SK-N-SH treated with all-trans-retinoic acid at 6 μM for 48 hours (cell line): ENCODE measurements at regions not wholly inside any gene's neighbourhood (a gene's known extent, or its start where the extent isn't known, plus 50 kb on each side); places are given as distances from the start of the nearest gene placed in this dataset.

Experiments used
- GLIS3 ChIP-seq: fragments of 250-450 bp; sonication (Bioruptor Pico); IDR thresholded peaks from 2 replicates; pipeline ENCODE4 v1.5.0; 2020; ENCODE audit warnings: mild to moderate bottlenecking, moderate library complexity
- ISL1 ChIP-seq: fragments of 250-450 bp; sonication (Bioruptor Pico); IDR thresholded peaks from 2 replicates; pipeline ENCODE4 v2.1.2; 2022; ENCODE audit warnings: mild to moderate bottlenecking, moderate library complexity
- SNAI2 ChIP-seq: fragments of 250-450 bp; sonication (Bioruptor Pico); IDR thresholded peaks from 2 replicates; pipeline ENCODE4 v1.5.0; 2020; ENCODE audit warnings: mild to moderate bottlenecking, moderate library complexity
- ZFP30 ChIP-seq: fragments of 450-650 bp; formaldehyde crosslinking; IDR thresholded peaks from 2 replicates; pipeline ENCODE4 v1.5.0; 2022; ENCODE audit warnings: mild to moderate bottlenecking, moderate library complexity
- ZNF565 ChIP-seq: fragments of 450-650 bp; formaldehyde crosslinking; conservative IDR thresholded peaks from 2 replicates; pipeline ENCODE4 v1.5.0; 2020; ENCODE audit warnings: low read depth, mild to moderate bottlenecking, moderate library complexity
- TF ChIP-seq, protein P1 (sequence below): fragments of 250-450 bp; sonication (Bioruptor Pico); IDR thresholded peaks from 2 replicates; pipeline ENCODE4 v1.8.0; 2020; ENCODE audit warnings: mild to moderate bottlenecking, moderate library complexity, borderline replicate concordance
- TF ChIP-seq, protein P2 (sequence below): fragments of 250-450 bp; sonication (Bioruptor Pico); IDR thresholded peaks from 2 replicates; pipeline ENCODE4 v1.8.0; 2021; ENCODE audit warnings: low read depth, mild to moderate bottlenecking, moderate library complexity, borderline replicate concordance
- TF ChIP-seq, protein P3 (sequence below): fragments of 250-450 bp; sonication (Bioruptor Pico); IDR thresholded peaks from 2 replicates; pipeline ENCODE4 v1.5.0; 2020; ENCODE audit warnings: mild to moderate bottlenecking, moderate library complexity

DNA sequence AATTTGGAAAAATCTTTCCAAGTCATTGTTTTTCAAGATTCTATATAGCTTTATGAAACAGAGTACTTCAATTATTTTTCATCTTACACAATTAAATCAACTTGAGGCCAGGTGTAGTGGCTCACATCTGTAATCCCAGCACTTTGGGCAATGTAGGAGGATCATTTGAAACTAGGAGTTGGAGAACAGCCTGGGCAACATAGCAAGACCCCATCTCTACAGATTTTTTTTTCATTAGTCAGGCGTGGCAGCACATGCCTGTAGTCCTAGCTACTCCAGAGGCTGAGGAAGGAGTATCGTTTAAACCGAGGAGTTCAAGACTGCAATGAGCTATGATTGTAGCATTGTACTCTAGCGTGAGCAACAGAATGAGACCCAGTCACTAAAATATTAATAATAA, 72.9 kb downstream of the BMP4 start:
- TF ChIP-seq, protein P1, sequence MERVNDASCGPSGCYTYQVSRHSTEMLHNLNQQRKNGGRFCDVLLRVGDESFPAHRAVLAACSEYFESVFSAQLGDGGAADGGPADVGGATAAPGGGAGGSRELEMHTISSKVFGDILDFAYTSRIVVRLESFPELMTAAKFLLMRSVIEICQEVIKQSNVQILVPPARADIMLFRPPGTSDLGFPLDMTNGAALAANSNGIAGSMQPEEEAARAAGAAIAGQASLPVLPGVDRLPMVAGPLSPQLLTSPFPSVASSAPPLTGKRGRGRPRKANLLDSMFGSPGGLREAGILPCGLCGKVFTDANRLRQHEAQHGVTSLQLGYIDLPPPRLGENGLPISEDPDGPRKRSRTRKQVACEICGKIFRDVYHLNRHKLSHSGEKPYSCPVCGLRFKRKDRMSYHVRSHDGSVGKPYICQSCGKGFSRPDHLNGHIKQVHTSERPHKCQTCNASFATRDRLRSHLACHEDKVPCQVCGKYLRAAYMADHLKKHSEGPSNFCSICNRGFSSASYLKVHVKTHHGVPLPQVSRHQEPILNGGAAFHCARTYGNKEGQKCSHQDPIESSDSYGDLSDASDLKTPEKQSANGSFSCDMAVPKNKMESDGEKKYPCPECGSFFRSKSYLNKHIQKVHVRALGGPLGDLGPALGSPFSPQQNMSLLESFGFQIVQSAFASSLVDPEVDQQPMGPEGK (CRISPR knock-in tag) = no peak
- TF ChIP-seq SNAI2 (no peak), ISL1 (CRISPR knock-in tag) (no peak), ZFP30 (no peak), GLIS3 (CRISPR knock-in tag) (no peak), ZNF565 (no peak)
- TF ChIP-seq, protein P2, sequence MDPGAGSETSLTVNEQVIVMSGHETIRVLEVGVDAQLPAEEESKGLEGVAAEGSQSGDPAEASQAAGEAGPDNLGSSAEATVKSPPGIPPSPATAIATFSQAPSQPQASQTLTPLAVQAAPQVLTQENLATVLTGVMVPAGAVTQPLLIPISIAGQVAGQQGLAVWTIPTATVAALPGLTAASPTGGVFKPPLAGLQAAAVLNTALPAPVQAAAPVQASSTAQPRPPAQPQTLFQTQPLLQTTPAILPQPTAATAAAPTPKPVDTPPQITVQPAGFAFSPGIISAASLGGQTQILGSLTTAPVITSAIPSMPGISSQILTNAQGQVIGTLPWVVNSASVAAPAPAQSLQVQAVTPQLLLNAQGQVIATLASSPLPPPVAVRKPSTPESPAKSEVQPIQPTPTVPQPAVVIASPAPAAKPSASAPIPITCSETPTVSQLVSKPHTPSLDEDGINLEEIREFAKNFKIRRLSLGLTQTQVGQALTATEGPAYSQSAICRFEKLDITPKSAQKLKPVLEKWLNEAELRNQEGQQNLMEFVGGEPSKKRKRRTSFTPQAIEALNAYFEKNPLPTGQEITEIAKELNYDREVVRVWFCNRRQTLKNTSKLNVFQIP (CRISPR knock-in tag) = no peak
- TF ChIP-seq, protein P3, sequence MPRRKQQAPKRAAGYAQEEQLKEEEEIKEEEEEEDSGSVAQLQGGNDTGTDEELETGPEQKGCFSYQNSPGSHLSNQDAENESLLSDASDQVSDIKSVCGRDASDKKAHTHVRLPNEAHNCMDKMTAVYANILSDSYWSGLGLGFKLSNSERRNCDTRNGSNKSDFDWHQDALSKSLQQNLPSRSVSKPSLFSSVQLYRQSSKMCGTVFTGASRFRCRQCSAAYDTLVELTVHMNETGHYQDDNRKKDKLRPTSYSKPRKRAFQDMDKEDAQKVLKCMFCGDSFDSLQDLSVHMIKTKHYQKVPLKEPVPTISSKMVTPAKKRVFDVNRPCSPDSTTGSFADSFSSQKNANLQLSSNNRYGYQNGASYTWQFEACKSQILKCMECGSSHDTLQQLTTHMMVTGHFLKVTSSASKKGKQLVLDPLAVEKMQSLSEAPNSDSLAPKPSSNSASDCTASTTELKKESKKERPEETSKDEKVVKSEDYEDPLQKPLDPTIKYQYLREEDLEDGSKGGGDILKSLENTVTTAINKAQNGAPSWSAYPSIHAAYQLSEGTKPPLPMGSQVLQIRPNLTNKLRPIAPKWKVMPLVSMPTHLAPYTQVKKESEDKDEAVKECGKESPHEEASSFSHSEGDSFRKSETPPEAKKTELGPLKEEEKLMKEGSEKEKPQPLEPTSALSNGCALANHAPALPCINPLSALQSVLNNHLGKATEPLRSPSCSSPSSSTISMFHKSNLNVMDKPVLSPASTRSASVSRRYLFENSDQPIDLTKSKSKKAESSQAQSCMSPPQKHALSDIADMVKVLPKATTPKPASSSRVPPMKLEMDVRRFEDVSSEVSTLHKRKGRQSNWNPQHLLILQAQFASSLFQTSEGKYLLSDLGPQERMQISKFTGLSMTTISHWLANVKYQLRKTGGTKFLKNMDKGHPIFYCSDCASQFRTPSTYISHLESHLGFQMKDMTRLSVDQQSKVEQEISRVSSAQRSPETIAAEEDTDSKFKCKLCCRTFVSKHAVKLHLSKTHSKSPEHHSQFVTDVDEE (CRISPR knock-in tag) = no peak
